NCI-H2196 treated with DMSO at 0.1 percent for 48 hours (cell line): ENCODE measurements at regions not wholly inside any gene's neighbourhood (a gene's known extent, or its start where the extent isn't known, plus 50 kb on each side); places are given as distances from the start of the nearest gene placed in this dataset.

Experiments
- DNase-seq: peaks from one replicate; lab custom pipeline; 2025; ENCODE audit not compliant: unreplicated experiment; lab: John Stamatoyannopoulos, UW

DNA sequence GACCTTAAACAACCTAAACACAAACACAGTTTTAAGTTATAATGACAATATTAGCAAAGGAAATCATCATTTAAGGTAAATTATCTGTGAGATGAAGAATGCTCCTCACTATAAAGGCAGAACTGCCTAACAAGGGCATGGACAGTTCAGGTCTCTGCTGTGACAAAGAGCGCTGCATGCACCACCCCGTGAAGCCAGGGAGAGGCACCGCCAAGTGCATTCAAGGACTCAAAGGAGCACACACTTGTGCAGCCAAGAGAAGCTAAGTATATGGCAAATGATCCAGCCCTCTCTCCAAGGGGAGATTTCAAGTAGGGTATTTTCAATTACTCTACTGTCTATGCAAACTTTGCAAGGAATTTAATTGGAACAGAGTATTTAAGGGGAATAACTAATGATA is 126.0 kb downstream of the RAP2A start:
- DNase-seq, result no peak

DNA sequence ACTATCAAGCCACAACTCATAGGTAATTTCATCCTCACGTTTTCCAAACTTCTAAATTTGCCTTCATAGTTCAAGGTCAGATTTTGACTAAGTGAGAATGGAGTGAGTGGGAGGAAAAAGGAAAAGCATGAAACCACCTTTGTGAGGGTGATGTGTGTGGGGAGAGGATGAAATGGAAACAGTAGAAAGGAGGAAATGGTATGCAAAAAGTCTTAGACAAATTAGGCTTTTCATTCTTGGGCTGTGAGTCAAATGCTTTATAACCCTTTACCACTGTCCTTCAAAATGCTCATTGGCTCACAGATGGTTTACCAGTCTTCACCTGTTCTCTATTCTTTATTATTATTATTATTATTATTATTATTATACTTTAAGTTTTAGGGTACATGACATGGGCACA is 127.2 kb downstream of the RAP2A start:
- DNase-seq, result no peak

DNA sequence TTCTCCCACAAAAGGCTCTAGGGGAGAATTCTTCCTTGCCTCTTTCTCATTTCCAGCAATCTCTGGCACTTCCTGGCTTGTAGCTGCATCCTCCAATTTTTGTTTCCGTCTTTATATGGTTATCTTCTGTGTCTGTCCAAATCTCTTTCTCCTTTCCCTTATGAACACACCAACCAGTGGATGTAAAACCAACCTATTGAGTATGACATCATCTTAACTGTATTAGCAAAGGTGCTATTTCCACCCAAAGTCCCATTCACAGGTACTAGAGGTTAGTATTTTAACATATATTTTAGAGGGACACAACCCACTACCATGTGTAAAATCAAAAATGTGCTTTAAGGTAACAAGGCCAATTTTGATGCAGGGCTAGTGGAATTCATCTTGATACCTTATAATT is 129.0 kb downstream of the RAP2A start:
- no peak for DNase-seq

DNA sequence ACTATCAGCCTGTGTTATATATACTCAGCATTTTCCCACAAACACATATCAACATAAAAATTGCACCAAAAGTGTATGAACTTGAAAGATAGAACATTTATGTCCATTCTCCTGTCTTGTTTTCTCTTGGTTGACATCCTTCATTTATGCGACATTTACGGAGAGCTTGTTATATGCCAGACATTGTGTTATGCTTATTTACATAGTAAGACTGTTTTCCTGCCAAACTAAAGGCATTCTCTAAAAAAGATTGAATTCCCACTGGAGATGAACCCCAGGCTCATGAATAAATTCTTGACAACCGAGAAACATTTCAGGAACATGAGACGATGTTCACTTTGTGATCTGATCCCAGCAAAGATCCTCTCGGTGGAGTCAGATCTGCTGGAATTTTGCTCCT is 131.0 kb downstream of the RAP2A start:
- DNase-seq, result no peak

DNA sequence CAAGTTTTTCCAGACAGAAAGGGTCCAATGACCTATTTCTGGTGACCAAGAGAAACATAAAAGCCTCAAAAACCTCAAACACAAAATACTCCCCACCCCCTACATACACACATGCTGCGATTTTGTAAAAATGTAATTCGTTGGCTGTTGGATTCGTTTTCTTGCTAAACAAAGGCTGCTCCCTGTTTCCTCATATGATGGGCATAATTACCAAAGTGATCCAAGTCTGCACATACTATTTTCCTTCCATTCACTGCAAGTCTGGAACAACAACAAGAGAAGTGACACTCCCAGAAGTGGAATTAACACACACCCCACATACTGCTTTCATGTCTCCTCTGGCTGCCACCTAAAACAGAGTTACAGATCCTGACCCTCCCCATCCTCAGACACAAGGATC is 131.9 kb downstream of the RAP2A start:
- no peak for DNase-seq

DNA sequence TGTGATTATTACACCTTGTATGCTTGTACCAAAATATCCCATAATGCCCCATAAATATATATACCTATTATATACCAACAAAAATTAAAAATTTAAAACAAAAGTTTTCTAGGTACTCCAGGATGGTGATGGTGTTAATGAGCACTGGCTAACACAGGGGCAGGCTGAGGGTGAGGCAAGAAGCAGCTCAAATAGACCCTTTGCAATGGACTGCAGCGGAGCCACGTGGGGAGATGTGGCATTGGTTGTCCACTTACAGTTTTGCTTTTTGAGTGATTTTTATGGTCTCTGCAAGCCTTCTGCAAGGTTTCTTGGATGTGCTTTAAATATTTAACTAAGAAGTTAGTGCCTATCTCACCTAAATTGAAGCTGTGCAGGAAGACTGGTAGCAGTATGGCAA is 132.9 kb downstream of the RAP2A start:
- no peak for DNase-seq

DNA sequence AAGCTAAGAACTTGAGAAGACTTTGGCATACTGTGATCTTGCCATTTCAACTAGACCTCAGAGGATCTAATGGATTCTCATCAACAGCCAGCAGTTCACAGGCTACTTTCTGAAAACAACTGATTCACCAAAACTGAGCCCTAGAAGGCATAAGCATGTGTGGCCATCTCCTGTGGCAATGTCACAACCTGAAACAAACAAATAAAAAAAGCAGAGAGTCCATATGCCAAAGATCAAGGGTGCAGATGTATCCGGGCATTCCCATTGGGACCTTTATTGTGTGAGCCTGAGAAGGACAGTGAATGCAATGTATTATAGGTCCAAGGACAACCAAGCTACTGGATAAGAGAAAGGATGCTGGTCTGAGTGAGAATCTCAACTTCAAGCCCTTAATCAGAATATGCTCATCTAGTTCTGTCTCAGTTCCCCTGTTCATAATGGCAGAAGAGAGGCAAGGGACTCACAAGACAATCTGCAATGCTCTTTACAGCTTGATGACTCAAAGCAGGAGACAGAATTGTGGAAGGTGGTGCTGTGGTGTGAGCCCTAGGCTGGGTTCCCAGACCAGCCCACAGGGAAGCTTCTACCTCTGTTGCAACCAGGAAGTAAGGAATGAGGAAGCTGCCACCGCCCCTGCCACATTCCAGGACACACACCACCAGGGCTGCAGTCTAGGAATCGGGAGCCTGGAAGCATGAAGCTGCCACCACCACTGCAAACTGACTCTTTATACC is 133.7 kb downstream of the RAP2A start:
- no peak for DNase-seq

DNA sequence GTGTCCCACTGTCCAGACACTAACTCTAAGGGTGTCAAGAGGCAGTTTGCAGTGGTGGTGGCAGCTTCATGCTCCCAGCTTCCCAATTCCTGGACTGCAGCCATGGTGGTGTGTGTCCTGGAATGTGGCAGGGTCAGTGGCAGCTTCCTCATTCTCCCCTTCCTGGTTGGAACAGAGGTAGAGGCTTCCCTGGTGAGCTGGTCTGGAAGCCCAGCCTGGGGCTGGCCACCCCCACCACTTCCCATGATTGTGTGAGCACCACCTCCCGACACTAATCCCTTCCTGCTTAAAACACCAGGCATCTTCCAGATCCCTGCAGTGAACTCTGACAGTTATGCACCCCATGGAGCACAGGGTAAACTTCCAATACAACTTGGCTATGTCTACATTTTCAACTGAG is 134.9 kb downstream of the RAP2A start:
- DNase-seq, result no peak

DNA sequence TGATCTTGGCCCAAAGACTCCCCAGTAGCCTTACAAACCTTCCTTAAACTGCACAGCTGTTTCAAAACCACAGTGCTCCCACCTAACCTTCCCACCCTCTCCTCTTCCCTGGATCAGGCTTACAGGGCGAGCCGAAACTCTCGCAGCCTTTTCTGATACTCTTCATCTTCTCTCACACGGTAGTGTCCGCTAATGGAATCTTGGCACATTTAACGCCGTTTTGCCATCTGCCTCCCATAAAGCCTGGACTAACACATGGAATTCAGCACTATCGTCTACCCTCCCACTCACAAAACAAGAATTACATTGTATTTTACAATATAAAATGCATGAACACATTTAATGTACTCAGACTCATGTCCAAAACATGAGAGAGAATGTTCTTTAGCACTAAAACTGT is 135.9 kb downstream of the RAP2A start:
- DNase-seq, result no peak

DNA sequence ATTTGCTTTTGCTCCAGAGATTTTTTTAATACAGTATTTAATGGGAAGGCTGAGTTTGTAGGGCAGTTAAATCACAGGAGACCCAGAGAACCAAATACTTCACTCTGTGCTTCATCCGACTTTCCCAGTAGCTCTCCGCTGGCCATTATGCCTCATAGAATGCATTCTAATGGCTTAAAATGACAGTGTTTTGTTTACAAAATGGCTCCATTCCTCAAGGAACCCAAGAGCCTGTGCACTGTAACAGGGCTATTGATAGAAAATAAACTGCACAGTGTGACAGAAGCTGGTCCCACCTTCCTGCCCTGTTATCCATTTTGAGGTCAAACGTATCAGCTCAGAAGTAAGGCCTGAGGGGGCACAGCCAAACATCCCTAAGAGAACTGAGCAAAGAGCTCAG is 136.5 kb downstream of the RAP2A start:
- DNase-seq, result no peak

DNA sequence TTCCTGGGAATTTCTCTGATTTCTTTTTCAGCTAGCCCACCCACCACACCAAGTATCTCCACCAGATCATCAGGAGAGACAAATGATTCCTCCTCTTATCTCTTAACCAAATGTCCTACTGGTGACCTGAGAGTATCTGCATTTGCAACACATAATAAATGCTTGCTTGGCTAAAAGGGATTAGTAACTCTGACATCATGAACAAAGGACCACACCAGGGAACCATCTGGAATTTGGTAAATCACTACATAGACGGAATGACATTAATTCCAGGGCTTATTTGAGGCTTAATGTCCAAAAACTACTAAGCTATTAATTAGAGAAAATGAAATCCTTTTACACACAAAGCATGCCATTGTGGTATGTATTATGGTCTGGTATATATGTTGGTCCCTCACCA is 139.0 kb downstream of the RAP2A start:
- DNase-seq, result no peak

DNA sequence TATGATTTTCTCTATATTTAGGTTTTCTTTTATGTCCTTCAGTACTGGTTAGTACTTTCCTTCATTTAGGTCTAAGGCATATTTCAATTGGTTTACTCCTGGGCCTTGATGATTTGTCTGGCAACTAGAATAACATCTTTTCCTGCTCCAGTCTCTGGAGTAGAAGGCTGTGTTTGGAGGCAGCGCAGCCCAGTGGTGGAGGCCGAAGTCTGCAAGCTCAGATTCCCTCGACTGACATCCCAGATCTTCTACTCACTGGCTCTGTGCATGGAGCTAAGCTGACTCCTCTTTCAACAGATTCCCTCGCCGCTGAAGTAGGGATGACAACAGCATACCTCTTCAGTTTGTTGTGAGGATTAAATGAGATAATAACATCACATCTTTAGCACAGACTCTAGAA is 141.0 kb downstream of the RAP2A start:
- no peak for DNase-seq

DNA sequence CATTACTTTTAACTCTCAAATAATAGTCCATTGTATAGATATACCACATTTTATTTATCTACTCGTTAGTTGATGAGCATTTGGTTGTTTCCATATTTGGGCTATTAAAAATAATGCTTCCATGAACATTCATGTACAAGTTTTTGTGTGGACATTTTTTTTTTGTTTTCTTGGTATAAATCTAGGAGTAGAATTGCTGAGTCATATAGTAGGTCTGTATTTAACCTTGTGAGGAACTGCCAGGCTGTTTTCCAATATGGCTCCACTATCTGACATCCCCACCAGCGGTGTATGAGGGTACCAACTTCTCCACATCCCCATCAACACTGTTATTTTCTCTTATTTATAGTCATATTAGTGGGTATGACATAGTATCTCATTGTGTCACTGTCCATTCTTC is 143.1 kb downstream of the RAP2A start:
- DNase-seq, result no peak

DNA sequence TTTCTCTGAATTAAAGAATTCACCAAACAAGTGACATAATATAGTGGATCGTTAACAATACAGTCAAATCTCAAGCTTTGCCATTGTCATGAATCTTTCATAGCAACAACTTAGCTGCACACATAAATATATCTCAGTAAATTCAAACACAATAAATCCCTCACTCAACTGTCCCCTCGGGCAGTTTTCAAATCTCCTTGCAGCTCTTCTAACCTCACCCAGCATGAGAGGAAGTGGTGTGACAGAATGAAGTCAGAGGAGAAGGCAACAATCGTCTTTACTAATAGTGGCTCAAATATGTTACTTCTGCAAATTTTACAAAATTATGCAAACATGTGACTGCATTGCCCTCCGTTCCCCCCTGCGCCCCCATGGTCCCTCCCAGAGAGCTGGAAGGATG is 148.2 kb downstream of the RAP2A start:
- no peak for DNase-seq

DNA sequence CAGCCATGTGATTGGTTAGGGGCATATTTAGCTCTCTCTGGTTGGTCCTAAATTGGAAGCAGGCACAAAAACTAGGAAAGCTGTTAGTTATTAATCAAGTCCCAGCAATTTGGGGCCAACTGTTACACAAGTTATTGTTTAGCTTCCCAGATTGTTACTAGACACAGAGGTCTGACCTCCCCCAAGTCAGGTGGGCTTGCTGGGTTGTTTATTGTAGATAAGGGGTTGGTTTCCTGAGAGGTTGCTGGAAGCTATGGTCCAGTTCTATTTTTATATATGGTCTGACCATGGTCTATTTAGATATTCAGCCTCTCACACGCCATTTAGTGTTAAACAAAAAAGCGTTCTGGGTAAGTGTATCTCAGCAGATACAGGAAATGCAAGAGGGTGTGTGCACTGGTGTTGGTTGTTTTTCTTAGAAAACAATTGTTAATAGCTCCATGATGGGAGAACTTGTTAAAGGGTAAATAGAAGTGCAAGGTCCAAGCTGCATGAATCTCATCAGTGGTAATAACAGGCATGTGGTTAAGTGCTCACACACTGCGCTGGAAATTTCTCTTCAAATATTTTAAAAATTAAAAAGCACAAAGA is 150.0 kb downstream of the RAP2A start:
- DNase-seq, result no peak

DNA sequence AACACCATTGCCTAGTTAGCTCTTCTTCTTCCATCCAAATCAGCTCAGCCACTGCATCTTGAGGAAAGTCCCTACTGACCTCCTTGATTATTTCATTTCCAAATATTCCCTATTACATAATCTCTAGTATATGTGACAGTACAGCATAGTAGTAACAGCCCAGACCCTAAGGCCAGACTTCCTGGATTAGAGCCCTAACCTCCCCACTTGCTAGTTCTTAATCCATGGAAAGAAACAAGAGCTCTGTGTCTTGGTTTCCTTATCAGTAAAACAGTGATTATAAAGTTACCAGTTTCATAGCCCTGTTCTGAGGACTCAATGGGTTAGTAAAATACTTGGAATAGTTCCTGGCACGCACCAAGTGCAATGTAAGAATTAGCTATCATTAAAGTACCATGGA is 153.0 kb downstream of the RAP2A start:
- DNase-seq, result no peak

DNA sequence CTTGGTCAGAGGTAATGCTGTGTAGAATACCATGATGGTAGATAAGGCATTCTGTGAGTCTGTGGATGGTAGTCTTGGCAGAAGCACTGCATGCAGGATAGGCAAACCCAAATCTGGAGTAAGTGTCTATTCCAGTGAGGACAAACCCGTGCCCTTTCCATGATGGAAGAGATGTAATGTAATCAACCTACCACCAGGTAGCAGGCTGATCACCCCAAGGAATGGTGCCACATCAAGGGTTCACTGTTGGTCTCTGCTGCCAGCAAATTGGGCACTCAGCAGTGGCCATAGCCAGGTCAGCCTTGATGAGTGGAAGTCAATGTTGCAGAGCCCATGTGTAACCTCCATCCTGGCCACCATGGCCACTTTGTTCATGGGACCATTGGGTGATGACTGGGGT is 155.0 kb downstream of the RAP2A start:
- no peak for DNase-seq

DNA sequence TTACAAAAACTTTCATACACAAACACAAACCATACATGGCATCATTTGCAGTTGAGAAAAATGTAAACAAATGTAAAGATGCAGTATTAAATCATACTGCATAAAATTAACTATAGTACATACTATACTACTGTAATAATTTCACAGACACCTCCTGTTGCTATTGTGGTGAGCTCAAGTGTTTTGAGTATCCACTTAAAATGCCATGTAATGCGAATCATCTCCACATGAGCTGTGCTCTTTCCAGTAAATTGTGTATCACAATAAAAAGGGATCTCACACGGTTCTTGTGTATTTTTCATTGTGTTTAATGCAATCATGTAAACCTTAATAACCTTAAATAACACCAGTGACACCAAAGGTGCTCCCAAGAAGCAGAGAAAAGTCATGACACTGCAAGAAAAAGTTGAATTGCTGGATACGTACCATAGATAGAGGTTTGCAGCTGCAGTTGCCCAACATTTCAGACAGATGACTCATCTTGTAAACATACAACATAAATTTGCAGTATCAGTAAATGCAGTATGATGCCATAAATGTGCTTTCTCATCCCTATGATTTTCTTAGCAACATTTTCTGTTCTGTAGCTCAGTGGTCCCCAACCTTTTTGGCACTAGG is 166.6 kb downstream of the RAP2A start:
- no peak for DNase-seq

DNA sequence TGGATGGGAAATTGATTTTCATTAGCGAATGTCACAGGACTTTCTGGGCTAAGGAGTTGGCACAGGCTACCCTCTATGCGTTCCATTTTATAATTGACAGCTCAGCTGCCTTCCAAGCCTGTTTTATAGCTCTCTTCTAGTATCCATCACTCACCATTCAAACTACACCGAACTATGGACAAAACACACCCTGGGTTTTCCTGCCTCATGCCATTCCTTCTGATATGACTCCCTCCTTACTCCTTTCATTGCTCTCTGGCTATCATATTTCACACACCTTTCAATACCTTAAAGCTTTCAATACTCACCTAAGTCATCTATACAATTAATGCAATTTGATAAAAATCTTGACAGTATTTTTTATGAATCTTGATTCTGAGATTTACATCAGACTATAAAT is 181.3 kb downstream of the RAP2A start:
- no peak for DNase-seq

DNA sequence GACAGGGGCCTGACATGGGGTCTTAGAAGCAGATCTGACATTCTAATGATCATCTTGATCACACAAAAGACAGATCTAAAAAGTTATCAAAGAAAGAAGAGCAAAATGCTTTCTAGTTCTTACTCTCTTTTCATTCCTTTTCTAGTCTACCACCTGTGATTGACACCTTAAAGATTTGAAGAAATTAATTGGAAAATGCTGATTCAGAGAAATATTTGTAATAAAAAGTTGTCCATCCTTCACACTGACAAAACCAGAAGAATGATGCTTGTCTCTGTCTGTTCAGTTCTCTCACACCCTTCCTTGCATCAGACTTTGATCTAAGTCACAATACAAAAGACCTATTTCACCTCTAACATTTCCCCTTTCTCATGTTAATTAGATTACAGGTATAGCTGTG is 182.4 kb downstream of the RAP2A start:
- no peak for DNase-seq

DNA sequence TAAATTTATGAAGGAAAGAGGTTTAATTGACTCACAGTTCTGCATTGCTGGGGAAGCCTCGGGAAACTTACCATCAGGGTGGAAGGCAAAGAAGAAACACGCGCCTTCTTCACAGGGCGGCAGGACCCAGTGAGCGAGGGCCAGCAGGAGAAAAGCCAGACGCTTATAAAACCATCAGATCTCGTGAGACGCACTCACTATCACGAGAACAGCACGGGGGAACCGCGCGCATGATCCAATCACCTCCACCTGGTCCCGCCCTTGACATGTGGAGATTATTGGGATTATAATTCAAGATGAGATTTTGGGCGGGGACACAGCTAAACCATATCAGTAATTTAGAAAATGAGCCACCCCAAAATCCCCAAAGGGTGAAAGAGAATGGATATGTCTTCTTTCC is 187.1 kb downstream of the RAP2A start:
- DNase-seq, result no peak

DNA sequence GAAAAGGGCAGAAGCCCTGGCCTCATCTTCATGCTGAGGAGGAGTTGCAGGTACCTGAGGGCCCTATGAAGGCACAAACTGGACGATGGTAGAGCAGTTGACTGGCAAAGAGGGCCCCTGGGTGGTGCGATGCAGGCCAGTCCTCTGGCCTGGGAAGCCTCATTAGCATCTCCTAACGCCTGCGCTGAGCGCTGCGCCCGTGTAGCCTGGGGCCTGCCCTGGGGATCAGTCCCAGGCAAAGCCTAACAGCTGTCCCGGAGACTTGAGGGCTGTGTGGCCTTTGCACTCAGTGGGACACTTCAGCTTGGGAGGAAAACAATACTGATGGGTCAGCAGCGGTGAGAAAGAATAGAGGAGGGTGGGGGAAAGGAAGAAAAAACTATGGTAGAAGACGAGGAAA is 187.7 kb downstream of the RAP2A start:
- no peak for DNase-seq

DNA sequence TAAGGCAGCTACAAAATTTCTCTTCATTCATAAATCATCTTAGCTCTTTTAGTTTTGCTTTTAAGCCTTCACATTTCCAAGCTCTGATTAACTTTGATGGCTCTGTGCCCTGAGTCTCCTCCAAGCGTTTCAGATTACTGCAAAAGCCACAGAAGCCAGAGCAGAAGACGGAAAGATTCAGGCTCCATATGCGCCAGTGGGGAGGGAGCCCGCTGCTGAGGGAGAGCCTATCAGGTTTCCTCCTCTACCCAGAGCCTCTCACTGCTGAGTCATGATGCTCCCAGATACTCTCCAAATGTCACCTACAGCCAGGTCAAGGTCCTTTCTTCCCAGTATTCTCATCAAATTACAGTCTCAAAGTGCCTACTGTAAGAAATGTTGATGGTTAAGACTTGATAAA is 193.6 kb downstream of the RAP2A start:
- DNase-seq, result peak; percentile 2
